T-cell (primary cell): ENCODE measurements at regions not wholly inside any gene's neighbourhood (a gene's known extent, or its start where the extent isn't known, plus 50 kb on each side); places are given as distances from the start of the nearest gene placed in this dataset.

ENCODE experiments used
- ATAC-seq, 4 experiments: fragments of 200-7000 bp in 3 of 4; fragments of 150-1000 bp in 1 of 4; cut with Tn5 transposase; replicated peaks in 1 of 4; 1 replicate in 3 of 4; 2 replicates in 1 of 4; pipeline ENCODE4 v1.10.0; 2021; ENCODE audit warnings: moderate library complexity in 3 of 4, mild to moderate bottlenecking in 2 of 4, moderate number of reproducible peaks in 1 of 4
- CTCF ChIA-PET, 2 donors: fragments of 300-600 bp; sonication (Branson Sonifier 250); formaldehyde crosslinking; loops; one replicate each; lab custom pipeline; 2022; ENCODE audit warnings: antibody characterized with exemption in 2 of 2; lab: Charles Lee
- POLR2A ChIA-PET, 2 donors: fragments of 300-600 bp; sonication (Branson Sonifier 250); formaldehyde crosslinking; loops; one replicate each; lab custom pipeline; 2022; ENCODE audit warnings: antibody characterized with exemption in 2 of 2; lab: Charles Lee
- DNase-seq, 35 experiments: peaks; one replicate each; pipeline versions ENCODE4 v3.0.0 to v3.0.0-alpha.2; 2013 to 2023
- H3K27ac ChIP-seq: one replicate; pipeline ENCODE4 v1.5.1; 2013; ENCODE audit warnings: low read length
- H3K27me3 ChIP-seq, 2 experiments: replicated peaks in 1 of 2; 1 replicate in 1 of 2; 2 replicates in 1 of 2; pipeline versions ENCODE4 v1.6.1 to v1.7.0; 2013; ENCODE audit warnings: low read length in 1 of 2, mixed read lengths in 1 of 2; ENCODE audit not compliant: control insufficient read depth in 2 of 2, insufficient read depth in 2 of 2; ENCODE audit errors: extremely low read depth in 1 of 2
- H3K36me3 ChIP-seq, 2 donors: 1 replicate in 1 of 2; 2 replicates in 1 of 2; pipeline versions ENCODE4 v1.6.1 to v1.7.0; 2013; ENCODE audit warnings: low read length in 1 of 2; ENCODE audit not compliant: control insufficient read depth in 2 of 2, insufficient read depth in 1 of 2; ENCODE audit errors: extremely low read depth in 1 of 2
- H3K4me1 ChIP-seq, 2 experiments: 1 replicate in 1 of 2; 2 replicates in 1 of 2; pipeline versions ENCODE4 v1.6.1 to v1.7.0; 2013; ENCODE audit warnings: low read length in 2 of 2, mixed read lengths in 1 of 2; ENCODE audit not compliant: insufficient read depth in 2 of 2, control insufficient read depth in 1 of 2; ENCODE audit errors: extremely low read depth in 1 of 2
- H3K4me3 ChIP-seq, 2 donors: 1 replicate in 1 of 2; 2 replicates in 1 of 2; pipeline versions ENCODE4 v1.5.1 to v1.7.0; 2013; ENCODE audit warnings: mild to moderate bottlenecking in 2 of 2, low read length in 1 of 2, moderate library complexity in 1 of 2; ENCODE audit not compliant: control insufficient read depth in 1 of 2; ENCODE audit errors: extremely low read depth in 1 of 2
- H3K9me3 ChIP-seq: 2 replicates; pipeline ENCODE4 v1.7.0; 2013
- H3K27ac Mint-ChIP-seq, 2 donors: one replicate each; pipeline ENCODE4 v1.8.0; 2020 to 2021; ENCODE audit warnings: mild to moderate bottlenecking in 2 of 2, mixed read lengths in 2 of 2
- H3K27me3 Mint-ChIP-seq, 2 donors: one replicate each; pipeline ENCODE4 v1.8.0; 2021 to 2022; ENCODE audit warnings: mixed read lengths in 2 of 2
- H3K36me3 Mint-ChIP-seq: one replicate; pipeline ENCODE4 v1.8.0; 2021; ENCODE audit warnings: mixed read lengths
- H3K4me1 Mint-ChIP-seq, 3 donors: one replicate each; pipeline ENCODE4 v1.8.0; 2020 to 2022; ENCODE audit warnings: mixed read lengths in 3 of 3, mild to moderate bottlenecking in 1 of 3
- H3K4me3 Mint-ChIP-seq, 3 donors: one replicate each; pipeline ENCODE4 v1.8.0; 2020 to 2022; ENCODE audit warnings: mild to moderate bottlenecking in 3 of 3, mixed read lengths in 3 of 3, moderate library complexity in 3 of 3
- H3K9me3 Mint-ChIP-seq, 3 donors: one replicate each; pipeline ENCODE4 v1.8.0; 2020 to 2022; ENCODE audit warnings: mixed read lengths in 3 of 3
- WGBS: methylation state at CpG from one replicate; pipeline ENCODE4 v1.1.5; 2013; ENCODE audit warnings: missing lambda C conversion rate; ENCODE audit not compliant: insufficient coverage; 5-methylcytosine and 5-hydroxymethylcytosine counted together

- Histone ChIP-seq H3K27ac (no peak overlapping the region), H3K4me1 (no peaks in the 10 kb centered on the region), H3K9me3 (no peaks in the 10 kb centered on the region), H3K36me3 (no peaks in the 10 kb centered on the region), H3K27me3 (no peaks in the 10 kb centered on the region), H3K4me3 (no peak overlapping the region)
- DNase-seq (no peak), ATAC-seq (no peak)
- POLR2A ChIA-PET: no interaction called here
- Mint-ChIP-seq H3K27me3 (peaks cover 7 to 9% of the 10 kb centered on the region in 2 donors), H3K36me3 (no peaks in the 10 kb centered on the region), H3K27ac (no peak overlapping the region), H3K4me3 (no peak overlapping the region), H3K9me3 (peaks cover 0 to 8% (median 0%) of the 10 kb centered on the region in 3 donors), H3K4me1 (no peaks in the 10 kb centered on the region)
- CTCF ChIA-PET: no interaction called here
- WGBS: 100% methylated on average over 1 of the region's 4 CpGs
Observed at GRCh38 chr12:105921872-105922669, 216.7 kb downstream of the NUAK1 start.

GRCh38 chr12:105922670-105923102, 216.1 kb downstream of the NUAK1 start:
- CTCF ChIA-PET: no interaction called here

GRCh38 chr12:105924526-105925208, 214.1 kb downstream of the NUAK1 start:
- CTCF ChIA-PET: no interaction called here
- no peaks in the 10 kb centered on the region for H3K9me3 ChIP-seq
- no peaks in the 10 kb centered on the region for H3K27me3 ChIP-seq
- Mint-ChIP-seq H3K27ac (no peak overlapping the region), H3K36me3 (no peaks in the 10 kb centered on the region), H3K4me3 (no peak overlapping the region), H3K9me3 (peaks cover 0 to 21% (median 7%) of the 10 kb centered on the region in 3 donors), H3K27me3 (peaks cover 5 to 7% of the 10 kb centered on the region in 2 donors), H3K4me1 (no peaks in the 10 kb centered on the region)
- no peaks in the 10 kb centered on the region for H3K4me1 ChIP-seq
- no peaks in the 10 kb centered on the region for H3K36me3 ChIP-seq
- H3K27ac ChIP-seq: no peak overlapping the region
- WGBS: no CpG with 5 or more reads among the region's 7 CpGs
- no peak overlapping the region for H3K4me3 ChIP-seq
- no peak for ATAC-seq
- POLR2A ChIA-PET: interaction anchor here in 1 of 2 donors (0.5 kb wide), 1 partner anchor 191 kb away, joined by 8 read pairs; no protein-coding TSS in a partner anchor
- no peak for DNase-seq

More at GRCh38 chr12:105922670-105923102, 216.1 kb downstream of the NUAK1 start:
- no peaks in the 10 kb centered on the region for H3K4me1 Mint-ChIP-seq
- H3K4me3 Mint-ChIP-seq: no peak overlapping the region
- POLR2A ChIA-PET: no interaction called here
- Histone ChIP-seq H3K27ac (no peak overlapping the region), H3K4me3 (no peak overlapping the region), H3K27me3 (no peaks in the 10 kb centered on the region), H3K36me3 (no peaks in the 10 kb centered on the region), H3K9me3 (no peaks in the 10 kb centered on the region), H3K4me1 (no peaks in the 10 kb centered on the region)
- no peak for DNase-seq
- H3K27me3 Mint-ChIP-seq: peaks cover 7 to 9% of the 10 kb centered on the region in 2 donors
- ATAC-seq: no peak
- no peak overlapping the region for H3K27ac Mint-ChIP-seq
- H3K36me3 Mint-ChIP-seq: no peaks in the 10 kb centered on the region
- H3K9me3 Mint-ChIP-seq: peaks cover 0 to 13% (median 5%) of the 10 kb centered on the region in 3 donors
- 95% methylated on average over 3 of the region's 5 CpGs for WGBS

GRCh38 chr12:105927564-105927963, 211.2 kb downstream of the NUAK1 start:
- peaks cover 0 to 21% (median 7%) of the 10 kb centered on the region in 3 donors for H3K9me3 Mint-ChIP-seq
- ChIA-PET POLR2A (no interaction called here), CTCF (interaction anchor here in 1 of 2 donors (0.6 kb wide), 1 partner anchor 70 kb away, joined by 3 read pairs; no protein-coding TSS in a partner anchor)
- Histone ChIP-seq H3K4me1 (no peaks in the 10 kb centered on the region), H3K9me3 (no peaks in the 10 kb centered on the region), H3K27ac (no peak overlapping the region), H3K4me3 (no peak overlapping the region), H3K36me3 (no peaks in the 10 kb centered on the region), H3K27me3 (no peaks in the 10 kb centered on the region)
- H3K4me3 Mint-ChIP-seq: no peak overlapping the region
- H3K27me3 Mint-ChIP-seq: peaks cover 2 to 5% of the 10 kb centered on the region in 2 donors
- no peaks in the 10 kb centered on the region for H3K4me1 Mint-ChIP-seq
- 85% methylated on average over 2 of the region's 5 CpGs for WGBS
- H3K36me3 Mint-ChIP-seq: no peaks in the 10 kb centered on the region
- no peak for DNase-seq
- ATAC-seq: no peak
- H3K27ac Mint-ChIP-seq: no peak overlapping the region

GRCh38 chr12:105928436-105928835, 210.3 kb downstream of the NUAK1 start:
- Mint-ChIP-seq H3K27me3 (peaks cover 0 to 5% of the 10 kb centered on the region in 2 donors), H3K36me3 (no peaks in the 10 kb centered on the region), H3K9me3 (peaks cover 0 to 21% (median 7%) of the 10 kb centered on the region in 3 donors), H3K4me1 (no peaks in the 10 kb centered on the region), H3K4me3 (no peak overlapping the region), H3K27ac (no peak overlapping the region)
- DNase-seq: no peak
- no peak for ATAC-seq
- no peaks in the 10 kb centered on the region for H3K4me1 ChIP-seq
- CTCF ChIA-PET: no interaction called here
- H3K9me3 ChIP-seq: no peaks in the 10 kb centered on the region
- H3K36me3 ChIP-seq: no peaks in the 10 kb centered on the region
- H3K27ac ChIP-seq: no peak overlapping the region
- no peak overlapping the region for H3K4me3 ChIP-seq
- POLR2A ChIA-PET: no interaction called here
- WGBS: 68% methylated on average over 3 of the region's 3 CpGs
- H3K27me3 ChIP-seq: no peaks in the 10 kb centered on the region

- Histone ChIP-seq H3K4me1 (no peaks in the 10 kb centered on the region), H3K27me3 (no peaks in the 10 kb centered on the region), H3K36me3 (no peaks in the 10 kb centered on the region), H3K9me3 (no peaks in the 10 kb centered on the region), H3K4me3 (no peak overlapping the region), H3K27ac (no peak overlapping the region)
- ChIA-PET CTCF (no interaction called here), POLR2A (no interaction called here)
- DNase-seq (no peak), ATAC-seq (no peak)
- peaks cover 0 to 21% (median 7%) of the 10 kb centered on the region in 3 donors for H3K9me3 Mint-ChIP-seq
- no peak overlapping the region for H3K27ac Mint-ChIP-seq
- WGBS: no CpG with 5 or more reads among the region's 1 CpG
- H3K36me3 Mint-ChIP-seq: no peaks in the 10 kb centered on the region
- H3K4me1 Mint-ChIP-seq: no peaks in the 10 kb centered on the region
- H3K4me3 Mint-ChIP-seq: no peak overlapping the region
- H3K27me3 Mint-ChIP-seq: peaks cover 0 to 5% of the 10 kb centered on the region in 2 donors
Observed at GRCh38 chr12:105929192-105929591, 209.6 kb downstream of the NUAK1 start.
